Endothelial cell of umbilical vein (primary cell): ENCODE measurements at regions not wholly inside any gene's neighbourhood (a gene's known extent, or its start where the extent isn't known, plus 50 kb on each side); places are given as distances from the start of the nearest gene placed in this dataset.

ENCODE experiments used
- EZH2 ChIP-seq: IDR thresholded peaks from 2 replicates; pipeline ENCODE4 v1.6.1; 2012; ENCODE audit warnings: borderline replicate concordance, low read depth, mild to moderate bottlenecking, moderate library complexity, low read length, inconsistent platforms; ENCODE audit not compliant: severe bottlenecking
- GATA2 ChIP-seq: IDR thresholded peaks from 2 replicates; pipeline ENCODE4 v1.7.0; 2011; ENCODE audit warnings: low read depth, mild to moderate bottlenecking, moderate library complexity, mixed read lengths, low read length; ENCODE audit not compliant: insufficient read length, insufficient read depth
- JUN ChIP-seq: IDR thresholded peaks from 2 replicates; pipeline ENCODE4 v1.6.1; 2011; ENCODE audit warnings: borderline replicate concordance, low read depth; ENCODE audit not compliant: insufficient read length, insufficient read depth
- POLR2A ChIP-seq: IDR thresholded peaks from 2 replicates; pipeline ENCODE4 v1.6.1; 2012; ENCODE audit warnings: low read depth, mild to moderate bottlenecking, control low read depth, low read length
- POLR2AphosphoS5 ChIP-seq: IDR thresholded peaks from 2 replicates; pipeline ENCODE4 v1.6.1; 2012; ENCODE audit warnings: low read depth, mild to moderate bottlenecking, control low read depth, low read length, moderate library complexity; ENCODE audit not compliant: insufficient read depth
- TF ChIP-seq, protein P1 (sequence below), 2 donors: IDR thresholded peaks; 1 replicate in 1 of 2; 2 replicates in 1 of 2; pipeline ENCODE4 v1.5.1; 2011; ENCODE audit warnings: low read length in 2 of 2, mild to moderate bottlenecking in 2 of 2, moderate library complexity in 2 of 2, control low read depth in 1 of 2, inconsistent platforms in 1 of 2, low read depth in 1 of 2; ENCODE audit not compliant: insufficient read depth in 1 of 2; ENCODE audit errors: extremely low read depth in 1 of 2

DNA sequence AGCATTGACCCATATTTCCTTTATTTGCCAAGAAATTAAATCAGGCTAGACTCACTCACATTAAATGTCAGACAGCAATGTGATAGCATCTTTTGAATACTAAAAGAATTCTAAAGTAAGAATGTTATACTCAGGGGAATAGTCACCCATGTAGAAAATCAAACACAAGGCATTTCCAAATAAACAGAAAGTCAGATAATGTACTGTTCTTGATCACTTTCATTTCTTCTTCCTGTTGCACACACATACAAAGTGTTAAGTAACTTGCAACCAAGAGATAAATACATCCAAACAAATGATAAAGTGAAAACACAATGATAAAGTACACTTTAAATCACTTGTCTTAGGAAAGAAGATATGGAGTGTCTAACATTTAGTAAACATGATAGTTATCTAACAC lies 1366.6 kb upstream of the MIR17HG start:
- TF ChIP-seq, protein P1, sequence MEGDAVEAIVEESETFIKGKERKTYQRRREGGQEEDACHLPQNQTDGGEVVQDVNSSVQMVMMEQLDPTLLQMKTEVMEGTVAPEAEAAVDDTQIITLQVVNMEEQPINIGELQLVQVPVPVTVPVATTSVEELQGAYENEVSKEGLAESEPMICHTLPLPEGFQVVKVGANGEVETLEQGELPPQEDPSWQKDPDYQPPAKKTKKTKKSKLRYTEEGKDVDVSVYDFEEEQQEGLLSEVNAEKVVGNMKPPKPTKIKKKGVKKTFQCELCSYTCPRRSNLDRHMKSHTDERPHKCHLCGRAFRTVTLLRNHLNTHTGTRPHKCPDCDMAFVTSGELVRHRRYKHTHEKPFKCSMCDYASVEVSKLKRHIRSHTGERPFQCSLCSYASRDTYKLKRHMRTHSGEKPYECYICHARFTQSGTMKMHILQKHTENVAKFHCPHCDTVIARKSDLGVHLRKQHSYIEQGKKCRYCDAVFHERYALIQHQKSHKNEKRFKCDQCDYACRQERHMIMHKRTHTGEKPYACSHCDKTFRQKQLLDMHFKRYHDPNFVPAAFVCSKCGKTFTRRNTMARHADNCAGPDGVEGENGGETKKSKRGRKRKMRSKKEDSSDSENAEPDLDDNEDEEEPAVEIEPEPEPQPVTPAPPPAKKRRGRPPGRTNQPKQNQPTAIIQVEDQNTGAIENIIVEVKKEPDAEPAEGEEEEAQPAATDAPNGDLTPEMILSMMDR (IDR thresholded peaks at IDR 0.05; ENCODE audit: extremely low read depth in 1 of 2, insufficient read depth in 1 of 2, low read depth in 1 of 2, low read length in 2 of 2): no peak
- TF ChIP-seq POLR2AphosphoS5 (no peak), EZH2 (no peak), JUN (no peak), GATA2 (no peak), POLR2A (no peak)
